ENCODE measurements at regions not wholly inside any gene's neighbourhood (a gene's known extent, or its start where the extent isn't known, plus 50 kb on each side); places are given as distances from the start of the nearest gene placed in this dataset.

DNA sequence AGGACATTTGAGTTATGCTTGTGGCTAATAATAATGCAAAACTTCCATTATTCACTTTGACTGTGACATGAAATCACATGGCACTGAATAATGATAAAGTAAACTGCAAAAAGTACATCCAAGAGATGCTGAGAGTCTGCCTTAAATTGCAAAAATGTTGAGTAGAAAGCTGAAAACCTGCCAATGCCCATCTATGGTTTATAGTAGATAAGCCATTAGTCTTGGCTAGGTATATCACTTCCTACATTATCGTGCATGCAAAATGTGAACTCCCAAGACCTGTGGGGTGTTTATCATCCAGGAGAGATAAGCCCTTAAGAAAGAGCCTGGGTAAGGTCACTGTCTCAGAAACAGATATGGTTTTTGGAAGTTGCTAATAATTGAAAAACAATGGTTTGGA, 208.7 kb upstream of the DPYD start:
- no peaks in the 10 kb centered on the region for H3K4me1 ChIP-seq (ENCODE audit: control insufficient read depth, insufficient read depth, low read length)
- no peak for TF ChIP-seq ZNF677 (tag by site-specific recombination; IDR thresholded peaks at IDR 0.05)
- TF ChIP-seq, protein P1, sequence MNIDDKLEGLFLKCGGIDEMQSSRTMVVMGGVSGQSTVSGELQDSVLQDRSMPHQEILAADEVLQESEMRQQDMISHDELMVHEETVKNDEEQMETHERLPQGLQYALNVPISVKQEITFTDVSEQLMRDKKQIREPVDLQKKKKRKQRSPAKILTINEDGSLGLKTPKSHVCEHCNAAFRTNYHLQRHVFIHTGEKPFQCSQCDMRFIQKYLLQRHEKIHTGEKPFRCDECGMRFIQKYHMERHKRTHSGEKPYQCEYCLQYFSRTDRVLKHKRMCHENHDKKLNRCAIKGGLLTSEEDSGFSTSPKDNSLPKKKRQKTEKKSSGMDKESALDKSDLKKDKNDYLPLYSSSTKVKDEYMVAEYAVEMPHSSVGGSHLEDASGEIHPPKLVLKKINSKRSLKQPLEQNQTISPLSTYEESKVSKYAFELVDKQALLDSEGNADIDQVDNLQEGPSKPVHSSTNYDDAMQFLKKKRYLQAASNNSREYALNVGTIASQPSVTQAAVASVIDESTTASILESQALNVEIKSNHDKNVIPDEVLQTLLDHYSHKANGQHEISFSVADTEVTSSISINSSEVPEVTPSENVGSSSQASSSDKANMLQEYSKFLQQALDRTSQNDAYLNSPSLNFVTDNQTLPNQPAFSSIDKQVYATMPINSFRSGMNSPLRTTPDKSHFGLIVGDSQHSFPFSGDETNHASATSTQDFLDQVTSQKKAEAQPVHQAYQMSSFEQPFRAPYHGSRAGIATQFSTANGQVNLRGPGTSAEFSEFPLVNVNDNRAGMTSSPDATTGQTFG (tag by site-specific recombination; IDR thresholded peaks at IDR 0.05; ENCODE audit: borderline replicate concordance), result no peak
- TF ChIP-seq GLI4 (tag by site-specific recombination; IDR thresholded peaks at IDR 0.05), result no peak
- no peak for TF ChIP-seq ZNF404 (tag by site-specific recombination; IDR thresholded peaks at IDR 0.05)
- no peak for TF ChIP-seq ZNF18 (tag by site-specific recombination; IDR thresholded peaks at IDR 0.05)
- no peak for TF ChIP-seq ZNF510 (tag by site-specific recombination; IDR thresholded peaks at IDR 0.05; ENCODE audit: insufficient replicate concordance)
- TF ChIP-seq ZNF354C (tag by site-specific recombination; IDR thresholded peaks at IDR 0.05; ENCODE audit: borderline replicate concordance, low read depth), result no peak
- TF ChIP-seq, protein P2, sequence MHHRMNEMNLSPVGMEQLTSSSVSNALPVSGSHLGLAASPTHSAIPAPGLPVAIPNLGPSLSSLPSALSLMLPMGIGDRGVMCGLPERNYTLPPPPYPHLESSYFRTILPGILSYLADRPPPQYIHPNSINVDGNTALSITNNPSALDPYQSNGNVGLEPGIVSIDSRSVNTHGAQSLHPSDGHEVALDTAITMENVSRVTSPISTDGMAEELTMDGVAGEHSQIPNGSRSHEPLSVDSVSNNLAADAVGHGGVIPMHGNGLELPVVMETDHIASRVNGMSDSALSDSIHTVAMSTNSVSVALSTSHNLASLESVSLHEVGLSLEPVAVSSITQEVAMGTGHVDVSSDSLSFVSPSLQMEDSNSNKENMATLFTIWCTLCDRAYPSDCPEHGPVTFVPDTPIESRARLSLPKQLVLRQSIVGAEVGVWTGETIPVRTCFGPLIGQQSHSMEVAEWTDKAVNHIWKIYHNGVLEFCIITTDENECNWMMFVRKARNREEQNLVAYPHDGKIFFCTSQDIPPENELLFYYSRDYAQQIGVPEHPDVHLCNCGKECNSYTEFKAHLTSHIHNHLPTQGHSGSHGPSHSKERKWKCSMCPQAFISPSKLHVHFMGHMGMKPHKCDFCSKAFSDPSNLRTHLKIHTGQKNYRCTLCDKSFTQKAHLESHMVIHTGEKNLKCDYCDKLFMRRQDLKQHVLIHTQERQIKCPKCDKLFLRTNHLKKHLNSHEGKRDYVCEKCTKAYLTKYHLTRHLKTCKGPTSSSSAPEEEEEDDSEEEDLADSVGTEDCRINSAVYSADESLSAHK (tag by site-specific recombination; IDR thresholded peaks at IDR 0.05), result no peak
- TF ChIP-seq ZNF704 (tag by site-specific recombination; IDR thresholded peaks at IDR 0.05), result no peak
- TF ChIP-seq ZNF707 (tag by site-specific recombination; IDR thresholded peaks at IDR 0.05), result no peak
- no peak for TF ChIP-seq ZNF549 (tag by site-specific recombination; IDR thresholded peaks at IDR 0.05)
- TF ChIP-seq EGR2 (tag by site-specific recombination; IDR thresholded peaks at IDR 0.05; ENCODE audit: low read depth), result no peak
- no peak overlapping the region for H3K27ac ChIP-seq (ENCODE audit: extremely low read depth, low read depth, low read length)
- ChIA-PET CTCF (no interaction called here), POLR2A (no interaction called here)
- no peaks in the 10 kb centered on the region for H3K9me3 ChIP-seq (ENCODE audit: control insufficient read depth, insufficient read depth, low read depth, low read length)
- H3K4me3 ChIP-seq (ENCODE audit: low read depth, low read length), result no peak overlapping the region
- no peaks in the 10 kb centered on the region for H3K36me3 ChIP-seq (ENCODE audit: control insufficient read depth in 2 of 2, insufficient read depth in 1 of 2, low read length in 2 of 2)

DNA sequence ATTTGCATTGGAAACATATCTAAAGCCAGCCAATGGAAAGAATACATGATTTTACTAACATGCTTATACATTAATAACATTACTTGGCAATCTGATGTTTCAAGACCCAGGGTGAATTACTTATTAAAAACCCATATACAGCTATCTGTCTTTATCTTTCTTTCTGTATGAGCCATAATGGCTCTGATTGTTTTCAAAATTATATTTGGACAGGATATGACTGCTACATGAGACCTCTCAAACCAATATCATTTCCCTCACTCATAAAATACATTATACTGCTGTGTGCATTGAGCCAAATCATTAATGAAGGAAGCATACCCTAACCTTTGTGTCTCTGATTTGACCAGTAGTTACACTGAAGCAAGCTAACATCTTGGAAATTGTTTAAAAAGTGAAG, 205.9 kb upstream of the DPYD start:
- Histone ChIP-seq H3K9me3 (ENCODE audit: control insufficient read depth, insufficient read depth, low read depth, low read length) (no peaks in the 10 kb centered on the region), H3K4me3 (ENCODE audit: low read depth, low read length) (no peak overlapping the region), H3K36me3 (ENCODE audit: control insufficient read depth in 2 of 2, insufficient read depth in 1 of 2, low read length in 2 of 2) (no peaks in the 10 kb centered on the region), H3K27ac (ENCODE audit: extremely low read depth, low read depth, low read length) (no peak overlapping the region), H3K4me1 (ENCODE audit: control insufficient read depth, insufficient read depth, low read length) (no peaks in the 10 kb centered on the region)
- CTCF ChIA-PET, result no interaction called here
- TF ChIP-seq ZSCAN23 (tag by site-specific recombination; IDR thresholded peaks at IDR 0.05), result no peak
- no peak for TF ChIP-seq ZNF311 (tag by site-specific recombination; IDR thresholded peaks at IDR 0.05; ENCODE audit: borderline replicate concordance)
- no peak for TF ChIP-seq ZNF530 (tag by site-specific recombination; IDR thresholded peaks at IDR 0.05; ENCODE audit: low read depth)
- TF ChIP-seq RBAK (tag by site-specific recombination; IDR thresholded peaks at IDR 0.05), result no peak
- POLR2A ChIA-PET, result no interaction called here
